Fibroblast of lung (primary cell): ENCODE measurements at regions not wholly inside any gene's neighbourhood (a gene's known extent, or its start where the extent isn't known, plus 50 kb on each side); places are given as distances from the start of the nearest gene placed in this dataset.

Experiments
- DNase-seq, 2 donors: peaks; one replicate each; pipeline versions ENCODE4 v3.0.0 to v3.0.0-alpha.2; 2010; ENCODE audit warnings: low read depth in 2 of 2
- H2AFZ ChIP-seq: 2 replicates; pipeline ENCODE4 v1.5.1; 2012; ENCODE audit warnings: low read length, control low read depth, inconsistent platforms
- H3K27ac ChIP-seq: 2 replicates; pipeline ENCODE4 v1.5.1; 2011; ENCODE audit warnings: low read length, control low read depth; ENCODE audit not compliant: insufficient read depth
- H3K27me3 ChIP-seq: 2 replicates; pipeline ENCODE4 v1.5.1; 2011; ENCODE audit warnings: mild to moderate bottlenecking, low read length; ENCODE audit not compliant: control insufficient read depth, insufficient read depth
- H3K36me3 ChIP-seq: 2 replicates; pipeline ENCODE4 v1.5.1; 2011; ENCODE audit warnings: low read length; ENCODE audit not compliant: control insufficient read depth, insufficient read depth
- H3K4me1 ChIP-seq: 2 replicates; pipeline ENCODE4 v1.5.1; 2011; ENCODE audit warnings: low read length; ENCODE audit not compliant: control insufficient read depth, insufficient read depth; ENCODE audit errors: extremely low read depth
- H3K4me2 ChIP-seq: 2 replicates; pipeline ENCODE4 v1.5.1; 2011; ENCODE audit warnings: low read length, control low read depth; ENCODE audit not compliant: insufficient read depth; ENCODE audit errors: extremely low read depth
- H3K4me3 ChIP-seq, 4 experiments: fragments of 200-600 bp in 1 of 4; sonication (generic) in 1 of 4; replicated peaks in 1 of 4; 2 replicates each; pipeline ENCODE4 v1.5.1; 2011 to 2016; ENCODE audit warnings: low read length in 4 of 4, low read depth in 3 of 4, mild to moderate bottlenecking in 3 of 4, control low read depth in 2 of 4, inconsistent platforms in 1 of 4, mixed read lengths in 1 of 4; ENCODE audit not compliant: insufficient read depth in 1 of 4; ENCODE audit errors: control extremely low read depth in 1 of 4
- H3K79me2 ChIP-seq: 2 replicates; pipeline ENCODE4 v1.5.1; 2012; ENCODE audit warnings: mild to moderate bottlenecking, low read length, inconsistent platforms; ENCODE audit not compliant: control insufficient read depth, insufficient read depth
- H3K9ac ChIP-seq: 2 replicates; pipeline ENCODE4 v1.5.1; 2011; ENCODE audit warnings: mild to moderate bottlenecking, low read length, control low read depth; ENCODE audit not compliant: insufficient read depth
- H3K9me3 ChIP-seq: 2 replicates; pipeline ENCODE4 v1.5.1; 2012; ENCODE audit warnings: low read depth, low read length; ENCODE audit not compliant: control insufficient read depth, insufficient read depth
- H4K20me1 ChIP-seq: 2 replicates; pipeline ENCODE4 v1.5.1; 2011; ENCODE audit warnings: low read length; ENCODE audit not compliant: control insufficient read depth, insufficient read depth; ENCODE audit errors: extremely low read depth
- CTCF ChIP-seq, 2 donors: IDR thresholded peaks in 1 of 2; conservative IDR thresholded peaks in 1 of 2; 1 replicate in 1 of 2; 2 replicates in 1 of 2; pipeline ENCODE4 v1.5.1; 2011 to 2012; ENCODE audit warnings: low read length in 2 of 2, control low read depth in 1 of 2, inconsistent platforms in 1 of 2, low read depth in 1 of 2, mild to moderate bottlenecking in 1 of 2
- EZH2 ChIP-seq: IDR thresholded peaks from 2 replicates; pipeline ENCODE4 v1.5.1; 2012; ENCODE audit warnings: low read length, control low read depth, mild to moderate bottlenecking; ENCODE audit errors: missing control alignments

GRCh38 chr16:85398688-85399582 lies 214.2 kb upstream of the GSE1 start:
- no peak for DNase-seq
- no peaks in the 10 kb centered on the region for H3K27me3 ChIP-seq
- H3K4me1 ChIP-seq, result peaks cover 30% of the 10 kb centered on the region
- no peak overlapping the region for H3K4me3 ChIP-seq
- TF ChIP-seq EZH2 (no peak), CTCF (conservative IDR thresholded peaks at IDR 0.05 in 1 of 2, IDR thresholded peaks at IDR 0.05 in 1 of 2; ENCODE audit: low read depth in 1 of 2, low read length in 2 of 2) (no peak)
- no peak overlapping the region for H3K27ac ChIP-seq
- H3K9ac ChIP-seq, result no peak overlapping the region
- no peaks in the 10 kb centered on the region for H3K9me3 ChIP-seq
- no peaks in the 10 kb centered on the region for H4K20me1 ChIP-seq
- no peaks in the 10 kb centered on the region for H3K79me2 ChIP-seq
- no peaks in the 10 kb centered on the region for H3K36me3 ChIP-seq
- H3K4me2 ChIP-seq, result no peak overlapping the region
- no peak overlapping the region for H2AFZ ChIP-seq

GRCh38 chr16:85399583-85400284 lies 213.4 kb upstream of the GSE1 start:
- Histone ChIP-seq H3K4me1 (peaks cover 25% of the 10 kb centered on the region), H4K20me1 (no peaks in the 10 kb centered on the region), H3K9me3 (no peaks in the 10 kb centered on the region), H2AFZ (no peak overlapping the region), H3K4me3 (no peak overlapping the region), H3K79me2 (no peaks in the 10 kb centered on the region), H3K36me3 (no peaks in the 10 kb centered on the region), H3K27ac (no peak overlapping the region), H3K4me2 (no peak overlapping the region), H3K27me3 (no peaks in the 10 kb centered on the region), H3K9ac (no peak overlapping the region)
- TF ChIP-seq CTCF (conservative IDR thresholded peaks at IDR 0.05 in 1 of 2, IDR thresholded peaks at IDR 0.05 in 1 of 2; ENCODE audit: low read depth in 1 of 2, low read length in 2 of 2), result no peak
- TF ChIP-seq EZH2, result no peak
- no peak for DNase-seq
